ENCODE measurements at regions not wholly inside any gene's neighbourhood (a gene's known extent, or its start where the extent isn't known, plus 50 kb on each side); places are given as distances from the start of the nearest gene placed in this dataset.

DNA sequence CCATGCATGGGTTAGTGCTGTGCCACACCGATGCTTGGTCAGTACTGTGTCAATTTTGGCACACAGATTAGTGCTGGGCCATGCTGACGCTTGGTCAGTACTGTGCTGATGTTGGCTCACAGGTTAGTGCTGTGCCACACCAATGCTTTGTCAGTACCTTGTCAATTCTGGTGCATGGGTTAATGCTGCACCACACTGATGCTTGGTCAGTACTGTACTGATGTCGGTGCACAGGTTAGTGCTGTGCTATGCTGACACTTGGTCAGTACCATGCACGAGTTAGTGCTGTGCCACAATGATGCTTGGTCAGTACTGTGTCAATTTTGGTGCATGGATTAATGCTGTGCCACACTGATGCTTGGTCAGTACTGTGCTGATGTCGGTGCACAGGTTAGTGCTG is 103.0 kb downstream of the NPIPB11 start:
- in situ Hi-C loops (cut with MboI) = no loop called here
- no TSS peak for BruUV-seq (replicated peaks)
- no peak overlapping the region for H3K9ac ChIP-seq (ENCODE audit: insufficient read depth in 1 of 2, low read depth in 2 of 2, low read length in 2 of 2)
- POLR2A ChIA-PET = no interaction called here
- no peaks in the 10 kb centered on the region for H3K9me1 ChIP-seq (ENCODE audit: control insufficient read depth, insufficient read depth, low read length)
- no peak overlapping the region for H2AFZ ChIP-seq (ENCODE audit: low read depth, low read length)
- no peak for ATAC-seq
- H3K4me3 ChIP-seq = no peak overlapping the region
- H3K4me2 ChIP-seq (ENCODE audit: insufficient read depth, low read length) = no peak overlapping the region
- H3K4me1 ChIP-seq (replicated peaks in 1 of 2; ENCODE audit: control insufficient read depth in 2 of 2, insufficient read depth in 2 of 2, low read length in 2 of 2) = peaks cover 7 to 12% of the 10 kb centered on the region in 2 experiments; a peak in 4 of 5 replicates
- no peak for TF ChIP-seq RUNX1 (IDR thresholded peaks at IDR 0.05; ENCODE audit: low read depth)
- TF ChIP-seq, protein P1, sequence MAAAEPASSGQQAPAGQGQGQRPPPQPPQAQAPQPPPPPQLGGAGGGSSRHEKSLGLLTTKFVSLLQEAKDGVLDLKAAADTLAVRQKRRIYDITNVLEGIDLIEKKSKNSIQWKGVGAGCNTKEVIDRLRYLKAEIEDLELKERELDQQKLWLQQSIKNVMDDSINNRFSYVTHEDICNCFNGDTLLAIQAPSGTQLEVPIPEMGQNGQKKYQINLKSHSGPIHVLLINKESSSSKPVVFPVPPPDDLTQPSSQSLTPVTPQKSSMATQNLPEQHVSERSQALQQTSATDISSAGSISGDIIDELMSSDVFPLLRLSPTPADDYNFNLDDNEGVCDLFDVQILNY (CRISPR knock-in tag; IDR thresholded peaks at IDR 0.05) = 0 out of 2 replicates have a peak, but pooled peaks have one; percentile 49
- H3K27me3 ChIP-seq (ENCODE audit: control insufficient read depth in 2 of 2, insufficient read depth in 2 of 2, low read length in 2 of 2) = peaks cover 0 to 19% of the 10 kb centered on the region in 2 experiments; a peak in 2 of 5 replicates
- H3K79me2 ChIP-seq (ENCODE audit: control insufficient read depth, insufficient read depth, low read length) = no peaks in the 10 kb centered on the region
- no peak for DNase-seq (ENCODE audit: extremely low read depth in 1 of 4, low spot score in 3 of 4)
- 28% methylated on average over 5 of the region's 5 CpGs for WGBS (ENCODE audit: insufficient coverage, low coverage, missing lambda C conversion rate)
- no peaks in the 10 kb centered on the region for H4K20me1 ChIP-seq (replicated peaks; ENCODE audit: control insufficient read depth, insufficient read depth, low read length)
- H3K9me3 ChIP-seq (replicated peaks; ENCODE audit: control insufficient read depth, insufficient read depth, low read depth, low read length) = no peaks in the 10 kb centered on the region
- no peak for FAIRE-seq
- no peaks in the 10 kb centered on the region for H3K36me3 ChIP-seq (ENCODE audit: control insufficient read depth, insufficient read depth, low read length)
- intact Hi-C loops (cut with micrococcal nuclease) = no loop called here
- CTCF ChIA-PET (ENCODE audit: low intra/inter-chr PET ratio) = no interaction called here
- H3K27ac ChIP-seq (ENCODE audit: extremely low read depth, low read depth, low read length) = no peak overlapping the region

DNA sequence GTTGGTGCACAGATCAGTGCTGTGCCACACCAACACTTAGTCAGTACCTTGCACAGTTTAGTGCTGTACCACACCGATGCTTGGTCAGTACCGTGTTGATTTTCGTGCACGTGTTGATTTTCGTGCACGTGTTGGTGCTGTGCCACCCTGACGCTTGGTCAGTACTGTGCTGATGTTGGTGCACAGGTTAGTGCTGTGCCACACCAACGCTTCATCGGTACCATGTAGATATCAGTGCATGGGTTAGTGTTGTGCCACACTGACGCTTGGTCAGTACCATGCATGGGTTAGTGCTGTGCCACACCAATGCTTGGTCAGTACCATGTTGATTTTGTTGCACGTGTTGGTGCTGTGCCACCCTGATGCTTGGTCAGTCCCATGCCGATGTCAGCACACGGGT is 103.5 kb downstream of the NPIPB11 start:
- intact Hi-C loops (cut with micrococcal nuclease) = no loop called here
- peaks cover 0 to 19% of the 10 kb centered on the region in 2 experiments; a peak in 2 of 5 replicates for H3K27me3 ChIP-seq (ENCODE audit: control insufficient read depth in 2 of 2, insufficient read depth in 2 of 2, low read length in 2 of 2)
- H3K9me1 ChIP-seq (ENCODE audit: control insufficient read depth, insufficient read depth, low read length) = no peaks in the 10 kb centered on the region
- no peak overlapping the region for H3K27ac ChIP-seq (ENCODE audit: extremely low read depth, low read depth, low read length)
- H3K9me3 ChIP-seq (replicated peaks; ENCODE audit: control insufficient read depth, insufficient read depth, low read depth, low read length) = no peaks in the 10 kb centered on the region
- H3K4me1 ChIP-seq (replicated peaks in 1 of 2; ENCODE audit: control insufficient read depth in 2 of 2, insufficient read depth in 2 of 2, low read length in 2 of 2) = peaks cover 7 to 12% of the 10 kb centered on the region in 2 experiments; a peak in 4 of 5 replicates
- no peaks in the 10 kb centered on the region for H3K79me2 ChIP-seq (ENCODE audit: control insufficient read depth, insufficient read depth, low read length)
- ChIA-PET CTCF (ENCODE audit: low intra/inter-chr PET ratio) (no interaction called here), POLR2A (no interaction called here)
- TF ChIP-seq, protein P2, sequence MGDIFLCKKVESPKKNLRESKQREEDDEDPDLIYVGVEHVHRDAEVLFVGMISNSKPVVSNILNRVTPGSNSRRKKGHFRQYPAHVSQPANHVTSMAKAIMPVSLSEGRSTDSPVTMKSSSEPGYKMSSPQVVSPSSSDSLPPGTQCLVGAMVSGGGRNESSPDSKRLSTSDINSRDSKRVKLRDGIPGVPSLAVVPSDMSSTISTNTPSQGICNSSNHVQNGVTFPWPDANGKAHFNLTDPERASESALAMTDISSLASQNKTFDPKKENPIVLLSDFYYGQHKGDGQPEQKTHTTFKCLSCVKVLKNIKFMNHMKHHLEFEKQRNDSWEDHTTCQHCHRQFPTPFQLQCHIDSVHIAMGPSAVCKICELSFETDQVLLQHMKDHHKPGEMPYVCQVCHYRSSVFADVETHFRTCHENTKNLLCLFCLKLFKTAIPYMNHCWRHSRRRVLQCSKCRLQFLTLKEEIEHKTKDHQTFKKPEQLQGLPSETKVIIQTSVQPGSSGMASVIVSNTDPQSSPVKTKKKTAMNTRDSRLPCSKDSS (IDR thresholded peaks at IDR 0.05; ENCODE audit: low read depth, partially characterized antibody) = no peak
- TF ChIP-seq OTX1 (CRISPR knock-in tag; IDR thresholded peaks at IDR 0.05) = no peak
- TF ChIP-seq, protein P3, sequence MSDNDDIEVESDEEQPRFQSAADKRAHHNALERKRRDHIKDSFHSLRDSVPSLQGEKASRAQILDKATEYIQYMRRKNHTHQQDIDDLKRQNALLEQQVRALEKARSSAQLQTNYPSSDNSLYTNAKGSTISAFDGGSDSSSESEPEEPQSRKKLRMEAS (CRISPR knock-in tag; IDR thresholded peaks at IDR 0.05) = peak; percentile 4; the same call in 1 of the 2 replicates
- no peak for TF ChIP-seq ZNF217 (CRISPR knock-in tag; IDR thresholded peaks at IDR 0.05)
- 0 out of 2 replicates have a peak, but pooled peaks have one; percentile 1 for TF ChIP-seq TCF3 (CRISPR knock-in tag; IDR thresholded peaks at IDR 0.05)
- no peak for TF ChIP-seq SIN3A (IDR thresholded peaks at IDR 0.05; ENCODE audit: borderline replicate concordance in 2 of 2, control insufficient read depth in 1 of 2, low read depth in 2 of 2, low read length in 2 of 2)
- no peak overlapping the region for H3K9ac ChIP-seq (ENCODE audit: insufficient read depth in 1 of 2, low read depth in 2 of 2, low read length in 2 of 2)
- no peaks in the 10 kb centered on the region for H3K36me3 ChIP-seq (ENCODE audit: control insufficient read depth, insufficient read depth, low read length)
- no peaks in the 10 kb centered on the region for H4K20me1 ChIP-seq (replicated peaks; ENCODE audit: control insufficient read depth, insufficient read depth, low read length)
- ATAC-seq = no peak
- H3K4me3 ChIP-seq = no peak overlapping the region
- FAIRE-seq = no peak
- BruUV-seq (replicated peaks) = no TSS peak
- in situ Hi-C loops (cut with MboI) = no loop called here
- 80% methylated on average over 13 of the region's 13 CpGs for WGBS (ENCODE audit: insufficient coverage, low coverage, missing lambda C conversion rate)
- no peak for DNase-seq (ENCODE audit: extremely low read depth in 1 of 4, low spot score in 3 of 4)
- no peak overlapping the region for H3K4me2 ChIP-seq (ENCODE audit: insufficient read depth, low read length)
- no peak overlapping the region for H2AFZ ChIP-seq (ENCODE audit: low read depth, low read length)

Measured in K562 (cell line).